ENCODE measurements at regions not wholly inside any gene's neighbourhood (a gene's known extent, or its start where the extent isn't known, plus 50 kb on each side); places are given as distances from the start of the nearest gene placed in this dataset.

DNA sequence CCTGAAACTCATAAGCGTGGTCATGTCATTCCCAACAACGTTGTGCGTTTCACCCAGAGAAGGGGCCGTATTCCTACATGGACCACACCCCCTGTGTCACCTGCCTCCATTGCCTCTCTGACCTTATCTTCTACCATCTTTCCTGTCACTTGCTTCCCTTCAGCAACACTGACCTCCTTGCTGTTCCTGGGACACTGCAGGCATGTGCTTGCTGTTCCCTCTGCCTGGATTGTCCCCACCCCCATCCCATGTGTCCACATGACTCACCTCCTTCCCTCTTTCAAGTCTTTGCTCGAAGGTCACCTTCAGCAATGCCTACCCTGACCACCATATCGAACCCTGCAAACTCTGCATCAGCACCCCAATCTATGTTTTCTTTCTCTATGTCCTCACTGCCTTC lies 133.2 kb upstream of the ZNF618 start:
- no peak for DNase-seq

DNA sequence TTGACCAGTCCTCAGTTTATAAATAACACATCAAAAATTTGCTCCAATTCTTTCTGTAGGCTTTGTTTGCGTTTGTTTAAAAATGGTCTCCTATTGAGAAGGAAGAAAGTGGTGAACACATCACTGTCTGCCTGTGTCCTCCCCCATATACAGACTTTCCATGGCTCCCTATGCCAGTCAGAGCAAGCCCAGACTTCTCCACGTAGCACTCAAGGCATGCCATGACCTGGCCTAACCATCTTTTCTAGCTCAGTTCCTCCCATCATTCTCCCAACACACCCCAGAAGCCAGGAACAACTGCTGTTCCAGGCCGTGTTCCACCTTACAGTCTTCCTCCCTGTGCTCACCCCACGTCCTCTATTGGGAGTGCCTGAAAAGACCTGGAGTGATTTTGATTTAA lies 129.6 kb upstream of the ZNF618 start:
- no peak for DNase-seq

DNA sequence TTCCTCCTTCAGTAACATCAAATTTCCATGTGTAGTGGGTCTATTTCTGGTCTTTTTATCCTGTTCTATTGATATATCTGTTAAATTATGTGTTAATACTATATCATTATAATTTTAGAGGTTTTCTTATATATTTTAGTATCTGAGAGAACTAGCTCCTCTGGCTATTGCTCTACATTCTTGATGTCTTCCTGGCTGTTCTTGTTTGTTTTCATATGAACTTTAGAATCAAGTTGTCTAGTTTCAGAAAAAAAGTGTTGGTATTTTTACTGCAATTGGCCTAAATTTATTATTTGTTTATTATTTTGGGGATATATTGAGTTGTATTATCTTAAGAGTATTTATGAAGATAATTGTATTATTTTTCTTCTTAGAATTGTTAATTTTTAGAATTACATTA lies 128.0 kb upstream of the ZNF618 start:
- no peak for DNase-seq

GRCh38 chr9:113753398-113754119 lies 122.5 kb upstream of the ZNF618 start:
- no peak for DNase-seq

DNA sequence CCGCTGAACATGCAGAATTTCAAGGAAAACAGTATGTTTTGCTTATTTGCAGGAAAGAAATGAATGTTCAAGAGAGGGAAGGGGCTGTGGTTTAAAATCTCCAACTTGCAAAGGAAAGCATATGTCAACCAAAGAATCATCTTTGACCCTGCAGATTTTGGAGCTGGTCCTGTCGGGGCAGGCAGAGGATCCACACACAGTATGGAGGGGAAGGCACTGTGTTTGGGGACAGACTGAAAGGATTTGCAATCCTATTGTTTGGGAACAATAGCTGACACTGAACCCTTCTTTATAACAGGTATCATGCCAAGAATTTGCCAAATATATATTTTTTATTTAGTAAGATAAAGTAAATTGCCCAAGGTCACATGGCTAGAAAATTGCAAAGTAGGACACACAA lies 121.4 kb upstream of the ZNF618 start:
- DNase-seq, result no peak

DNA sequence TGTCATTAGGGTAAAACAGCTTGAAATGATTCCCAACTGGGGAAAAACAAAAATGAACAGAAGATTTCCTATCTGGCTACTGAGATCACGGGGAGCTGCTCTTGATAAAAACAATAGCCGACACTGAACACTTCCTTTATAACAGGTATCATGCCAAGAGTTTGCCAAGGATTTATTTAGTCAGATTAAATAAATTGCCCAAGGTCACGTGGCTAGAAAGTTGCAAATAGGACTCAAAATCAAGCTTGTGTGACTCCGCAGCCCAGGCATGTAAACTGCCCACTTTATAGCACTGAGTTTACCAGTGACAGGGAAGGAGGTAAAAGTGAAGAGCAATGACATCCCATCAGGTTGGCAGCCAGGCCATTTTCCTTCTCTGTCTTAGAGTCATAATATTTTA lies 120.7 kb upstream of the ZNF618 start:
- DNase-seq, result no peak

DNA sequence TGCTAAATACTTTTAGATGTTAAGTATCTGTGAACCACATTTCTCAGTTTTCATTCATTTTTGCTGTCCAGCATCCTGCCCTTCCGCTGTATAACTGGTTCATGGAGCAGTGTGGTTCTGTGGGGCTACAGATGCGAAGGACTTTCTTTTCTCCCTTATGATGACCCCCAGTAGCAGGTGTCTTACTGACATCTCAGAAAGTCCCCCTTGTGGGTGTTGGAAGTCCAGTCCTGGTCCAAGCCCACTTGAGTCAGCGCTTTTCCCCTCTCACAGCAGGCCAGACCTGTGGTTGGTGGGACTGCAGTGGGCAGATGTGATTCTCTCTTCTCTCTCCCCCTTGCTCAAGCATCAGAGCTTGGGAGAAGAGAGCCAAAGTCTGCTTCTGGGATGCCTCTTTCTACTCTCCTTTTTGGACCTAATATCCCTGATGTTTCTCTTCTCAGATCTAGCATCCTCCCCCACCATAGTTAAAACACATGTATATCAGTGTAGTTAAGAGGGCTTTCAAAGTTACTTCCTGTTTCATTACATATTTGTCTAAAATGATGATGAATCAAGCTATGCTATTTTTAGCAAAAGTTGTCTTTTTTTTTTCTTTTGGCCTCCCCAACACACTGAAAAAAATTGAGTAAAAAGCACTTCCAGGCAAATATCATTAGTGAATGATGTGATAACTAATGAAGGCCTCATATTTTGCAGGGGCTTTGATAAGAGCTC lies 119.5 kb upstream of the ZNF618 start:
- DNase-seq, result no peak

GRCh38 chr9:113763429-113763828 lies 112.7 kb upstream of the ZNF618 start:
- DNase-seq, result no peak

GRCh38 chr9:113764572-113764971 lies 111.5 kb upstream of the ZNF618 start:
- no peak for DNase-seq

DNA sequence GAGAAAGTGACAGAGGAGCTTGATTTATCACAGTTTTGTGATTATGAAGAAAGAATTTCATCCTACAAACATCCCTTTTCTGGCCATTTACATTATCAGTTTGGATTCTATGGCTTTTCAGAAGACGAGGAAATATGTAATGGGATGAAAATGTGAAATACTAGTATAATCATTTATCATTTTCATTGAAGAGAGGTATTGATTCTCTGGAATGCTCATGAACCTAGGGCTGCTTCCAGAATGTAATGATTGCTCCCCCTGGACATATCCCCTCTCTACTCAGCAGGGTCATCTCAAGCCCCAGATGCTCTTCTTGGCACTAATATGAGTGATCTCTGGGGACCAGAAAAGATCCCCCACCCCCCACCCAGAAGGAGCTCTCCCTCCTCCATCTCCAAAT lies 106.7 kb upstream of the ZNF618 start:
- DNase-seq, result no peak

GRCh38 chr9:113770396-113770795 lies 105.7 kb upstream of the ZNF618 start:
- DNase-seq, result no peak

DNA sequence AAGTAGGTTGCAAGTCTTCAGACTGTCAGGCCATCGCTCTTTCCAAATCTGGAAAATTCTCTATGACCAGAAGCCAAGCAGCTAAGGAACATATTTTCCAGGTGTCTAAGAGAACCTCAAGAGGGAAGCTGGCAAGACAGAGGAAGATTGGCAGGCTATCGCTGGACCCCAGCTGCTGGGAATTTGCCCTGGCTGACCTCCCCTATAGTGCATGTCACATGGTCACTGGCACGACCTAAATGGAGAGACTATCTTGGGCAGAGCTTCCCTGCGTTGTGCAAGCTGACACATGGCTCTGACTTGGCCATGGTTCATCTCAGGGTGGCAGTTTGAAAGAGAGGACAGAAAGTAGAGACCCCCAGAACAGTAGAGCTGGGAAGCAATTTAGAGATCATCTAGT lies 104.9 kb upstream of the ZNF618 start:
- no peak for DNase-seq

DNA sequence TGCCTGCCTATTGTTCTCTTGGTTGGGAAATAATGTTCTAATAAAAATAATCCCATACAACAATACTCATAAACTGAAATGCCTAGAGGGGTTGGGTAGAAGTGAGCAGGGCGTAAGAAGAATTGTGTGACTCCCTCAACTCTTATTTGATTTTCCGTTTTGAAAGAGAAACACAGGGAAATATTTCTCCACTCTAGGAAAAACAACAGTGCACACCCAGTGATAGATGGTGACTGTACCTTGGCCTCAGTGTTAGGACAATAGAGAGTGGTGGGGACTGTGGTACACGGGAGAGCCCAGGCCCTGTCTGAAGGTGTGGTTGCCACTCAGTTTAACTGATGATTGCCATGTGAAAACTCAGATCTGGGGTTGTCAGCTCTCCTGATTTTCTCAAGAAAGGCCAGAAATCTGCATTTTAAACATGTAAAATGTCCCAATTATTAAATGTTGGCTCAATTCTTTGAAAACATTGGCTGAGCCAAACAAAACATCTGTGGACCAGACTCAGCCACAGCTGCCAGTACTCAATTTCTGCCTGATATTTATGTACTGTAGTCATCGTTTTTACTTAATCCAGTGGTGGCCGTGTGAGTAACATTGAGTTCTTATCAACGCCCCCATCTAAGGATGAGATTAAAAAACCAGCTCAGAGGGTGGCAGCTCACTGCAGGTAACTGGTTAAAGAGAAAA lies 103.8 kb upstream of the ZNF618 start:
- DNase-seq, result no peak

- DNase-seq, result no peak
Measured at GRCh38 chr9:113774963-113775362, 101.1 kb upstream of the ZNF618 start.

- no peak for DNase-seq
Measured at GRCh38 chr9:113775749-113776148, 100.4 kb upstream of the ZNF618 start.

DNA sequence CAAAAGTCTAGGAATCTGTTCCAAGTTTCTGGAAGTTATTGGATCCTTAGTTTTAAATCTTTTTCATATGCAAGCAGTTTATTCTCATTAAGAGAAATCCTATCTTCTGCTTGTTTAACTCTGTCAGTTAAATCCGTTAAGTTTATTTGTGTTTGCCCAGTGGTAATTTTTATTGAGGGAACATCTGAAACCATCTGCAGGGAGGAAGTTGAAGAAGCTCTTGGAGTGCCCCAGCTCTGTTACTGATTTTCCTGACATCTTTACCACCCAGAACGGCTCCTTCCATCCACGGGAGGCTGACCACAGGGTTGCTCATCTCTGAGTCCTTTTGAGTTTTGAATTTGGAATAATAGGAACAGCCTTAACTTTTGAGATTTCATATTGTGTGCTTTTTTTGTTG lies 99.9 kb upstream of the ZNF618 start:
- no peak for DNase-seq

GRCh38 chr9:113781381-113781780 lies 94.7 kb upstream of the ZNF618 start:
- DNase-seq, result no peak

- DNase-seq, result no peak
Measured at GRCh38 chr9:113781896-113782295, 94.2 kb upstream of the ZNF618 start.

DNA sequence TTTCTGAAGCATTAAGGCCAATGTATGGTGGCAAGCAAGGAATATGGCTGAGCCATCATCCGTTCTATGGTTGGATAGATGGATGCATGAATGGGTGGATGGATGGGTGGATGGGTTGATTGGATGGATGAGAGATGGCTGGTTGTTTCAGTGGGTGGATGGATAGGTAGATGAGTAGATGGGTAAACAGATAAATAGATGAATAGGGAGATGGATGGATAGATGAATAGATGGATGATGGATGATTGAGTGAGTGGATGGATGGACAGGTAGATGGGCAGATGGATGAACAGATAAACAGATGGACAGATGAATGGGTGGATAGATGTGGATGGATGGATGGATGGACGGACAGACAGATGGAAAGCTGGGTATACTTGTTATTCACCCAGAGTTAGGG lies 92.6 kb upstream of the ZNF618 start:
- no peak for DNase-seq

DNA sequence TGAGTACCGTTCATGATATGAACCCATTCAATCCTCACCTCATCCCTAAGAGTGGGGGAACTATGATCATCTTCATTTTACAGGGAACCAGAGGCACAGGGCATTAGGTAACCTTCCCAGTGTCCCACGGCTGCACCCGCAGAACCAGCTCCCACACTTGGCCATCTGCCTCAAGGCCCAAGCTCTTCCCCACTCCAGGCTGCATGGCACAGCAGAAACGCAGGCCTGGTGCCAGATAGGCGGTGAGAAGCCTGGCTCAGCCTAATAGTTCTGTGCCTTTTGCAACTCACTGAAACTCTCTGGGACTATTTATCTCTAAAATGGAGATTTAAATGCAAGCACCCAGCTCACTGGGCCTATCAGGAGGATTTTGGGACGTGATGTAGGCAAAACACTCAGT lies 90.8 kb upstream of the ZNF618 start:
- no peak for DNase-seq

- DNase-seq, result no peak
Measured at GRCh38 chr9:113786071-113786470, 90.0 kb upstream of the ZNF618 start.

DNA sequence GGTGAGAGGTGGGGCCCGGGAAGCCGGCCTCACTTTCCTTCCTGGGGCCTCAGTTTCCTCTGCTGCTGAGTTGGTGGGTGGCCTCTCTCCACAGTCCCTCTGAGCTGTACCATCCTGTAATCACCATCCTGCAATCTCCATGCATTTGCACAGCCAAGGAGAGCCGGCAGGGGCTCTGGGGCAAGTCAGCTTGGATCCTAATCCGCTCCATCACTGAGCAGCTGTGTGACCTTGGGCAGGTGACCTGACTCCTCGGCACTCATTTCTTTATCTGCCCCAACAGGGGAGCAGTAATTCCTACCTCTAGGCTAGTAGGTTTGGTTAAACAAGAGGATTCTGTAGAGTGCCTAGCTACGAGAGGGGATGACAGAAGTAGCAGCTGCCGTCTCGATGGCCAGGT lies 88.2 kb upstream of the ZNF618 start:
- DNase-seq, result no peak

GRCh38 chr9:113788616-113789330 lies 87.3 kb upstream of the ZNF618 start:
- DNase-seq, result no peak

GRCh38 chr9:113790093-113790492 lies 86.0 kb upstream of the ZNF618 start:
- DNase-seq, result no peak

Measured in NCI-H345 (cell line).